Astrocyte of the cerebellum (primary cell): ENCODE measurements at regions not wholly inside any gene's neighbourhood (a gene's known extent, or its start where the extent isn't known, plus 50 kb on each side); places are given as distances from the start of the nearest gene placed in this dataset.

ENCODE experiments used
- DNase-seq: peaks from one replicate; pipeline ENCODE4 v3.0.0-alpha.2; 2011; ENCODE audit warnings: low read depth
- H3K4me3 ChIP-seq: 2 replicates; pipeline ENCODE4 v1.5.1; 2011; ENCODE audit warnings: mild to moderate bottlenecking, low read depth, low read length, moderate library complexity
- CTCF ChIP-seq: IDR thresholded peaks from 2 replicates; pipeline ENCODE4 v1.5.1; 2012; ENCODE audit warnings: low read length, low read depth, moderate library complexity, mild to moderate bottlenecking; ENCODE audit errors: missing control alignments
- in situ Hi-C: cut with HindIII; loops from 2 replicates; pipeline ENCODE4 v1.10.0; 2017; ENCODE audit warnings: low sequenced_read_pairs

- no peak overlapping the region for H3K4me3 ChIP-seq
- in situ Hi-C loops, result no loop called here
- DNase-seq, result no peak
- TF ChIP-seq CTCF, result no peak
These were observed 104.4 kb upstream of the FLRT2 start for GRCh38 chr14:85425507-85425906.

GRCh38 chr14:85426068-85426935, 103.6 kb upstream of the FLRT2 start:
- no peak overlapping the region for H3K4me3 ChIP-seq
- TF ChIP-seq CTCF, result no peak
- in situ Hi-C loops, result no loop called here
- DNase-seq, result no peak

GRCh38 chr14:85428926-85429325, 101.0 kb upstream of the FLRT2 start:
- H3K4me3 ChIP-seq, result no peak overlapping the region
- DNase-seq, result no peak
- in situ Hi-C loops, result no loop called here
- no peak for TF ChIP-seq CTCF

GRCh38 chr14:85437148-85437547, 92.8 kb upstream of the FLRT2 start:
- in situ Hi-C loops, result no loop called here
- DNase-seq, result peak; percentile 40
- no peak for TF ChIP-seq CTCF
- no peak overlapping the region for H3K4me3 ChIP-seq

- DNase-seq, result no peak
- in situ Hi-C loops, result no loop called here
- no peak overlapping the region for H3K4me3 ChIP-seq
- TF ChIP-seq CTCF, result no peak
These were observed 91.9 kb upstream of the FLRT2 start for GRCh38 chr14:85438001-85438400.

GRCh38 chr14:85438481-85438942, 91.4 kb upstream of the FLRT2 start:
- in situ Hi-C loops, result no loop called here
- no peak for DNase-seq
- no peak overlapping the region for H3K4me3 ChIP-seq
- TF ChIP-seq CTCF, result no peak
